ENCODE measurements at regions not wholly inside any gene's neighbourhood (a gene's known extent, or its start where the extent isn't known, plus 50 kb on each side); places are given as distances from the start of the nearest gene placed in this dataset.

GRCh38 chr6:132235596-132236280 is 165.5 kb downstream of the MOXD1 start:
- no peak overlapping the region for H2BK120ac ChIP-seq (ENCODE audit: low read depth, low read length, poor library complexity, severe bottlenecking)
- H3K4me3 Mint-ChIP-seq = no peak overlapping the region
- no peak overlapping the region for H3K18ac ChIP-seq (ENCODE audit: insufficient read length, low read depth, low read length)
- no peaks in the 10 kb centered on the region for H3K9me3 ChIP-seq (ENCODE audit: control insufficient read depth, low read depth, low read length)
- no CpG with 5 or more reads among the region's 2 CpGs for WGBS (ENCODE audit: extremely low coverage, insufficient read length, low lambda C conversion rate)
- no peak overlapping the region for H4K91ac ChIP-seq (ENCODE audit: insufficient read length, low read depth, low read length)
- H2BK15ac ChIP-seq (ENCODE audit: low read depth, low read length) = no peak overlapping the region
- H3K23ac ChIP-seq (ENCODE audit: insufficient read length, low read depth, low read length) = no peak overlapping the region
- no peak overlapping the region for H2AFZ ChIP-seq (ENCODE audit: low read length)
- H3K9ac ChIP-seq (ENCODE audit: extremely low read depth, insufficient read length, low read length) = no peak overlapping the region
- H3K79me2 ChIP-seq (ENCODE audit: insufficient read depth, low read length) = no peaks in the 10 kb centered on the region
- H3K23me2 ChIP-seq (ENCODE audit: insufficient read length, low read depth, low read length, poor library complexity, severe bottlenecking) = no peaks in the 10 kb centered on the region
- H3K36me3 Mint-ChIP-seq (ENCODE audit: insufficient read depth in 1 of 3, low read depth in 3 of 3) = no peaks in the 10 kb centered on the region
- no peak overlapping the region for H2BK12ac ChIP-seq (ENCODE audit: insufficient read length, low read depth, low read length)
- H3K14ac ChIP-seq (ENCODE audit: insufficient read depth, low read length) = no peak overlapping the region
- H3K27ac Mint-ChIP-seq = peak overlapping the region in 1 of 3 experiments; percentile 88; a peak in 2 of 7 replicates
- H3K9me3 Mint-ChIP-seq = no peaks in the 10 kb centered on the region
- no peak overlapping the region for H3K27ac ChIP-seq (ENCODE audit: insufficient read length, low read depth, low read length)
- H3K27me3 ChIP-seq (ENCODE audit: insufficient read depth, low read length) = no peaks in the 10 kb centered on the region
- no peak overlapping the region for H2BK20ac ChIP-seq (ENCODE audit: low read depth, low read length, poor library complexity, severe bottlenecking)
- no peak for TF ChIP-seq CTCF (conservative IDR thresholded peaks at IDR 0.05)
- H4K5ac ChIP-seq (ENCODE audit: insufficient read length, low read depth, low read length) = no peak overlapping the region
- H3K27me3 Mint-ChIP-seq (ENCODE audit: low read depth) = no peaks in the 10 kb centered on the region
- H3K4me1 Mint-ChIP-seq = peaks cover 17 to 18% of the 10 kb centered on the region in 2 experiments
- H3K4me1 ChIP-seq (ENCODE audit: insufficient read depth, low read length) = 0 out of 2 replicates have a peak, but pooled peaks cover 4% of the 10 kb centered on the region
- no peak overlapping the region for H2BK5ac ChIP-seq (ENCODE audit: insufficient read length, low read length)
- no peak overlapping the region for H3T11ph ChIP-seq (ENCODE audit: low read length)
- no peak overlapping the region for H3K4ac ChIP-seq (ENCODE audit: low read depth, low read length)
- H3K79me1 ChIP-seq (ENCODE audit: insufficient read depth, low read depth, low read length, poor library complexity, severe bottlenecking) = no peaks in the 10 kb centered on the region
- DNase-seq = no peak
- no peak overlapping the region for H2AK5ac ChIP-seq (ENCODE audit: insufficient read length, low read length)
- no peaks in the 10 kb centered on the region for H4K20me1 ChIP-seq (ENCODE audit: control insufficient read depth, insufficient read depth, insufficient read length)
- no peak overlapping the region for H4K8ac ChIP-seq (replicated peaks; ENCODE audit: insufficient read length, low read depth, low read length)
- H3K56ac ChIP-seq (ENCODE audit: insufficient read length, low read depth, low read length) = no peak overlapping the region
- no peak overlapping the region for H3K4me2 ChIP-seq (ENCODE audit: insufficient read depth, insufficient read length, low read length)
